ENCODE measurements at regions not wholly inside any gene's neighbourhood (a gene's known extent, or its start where the extent isn't known, plus 50 kb on each side); places are given as distances from the start of the nearest gene placed in this dataset.

DNA sequence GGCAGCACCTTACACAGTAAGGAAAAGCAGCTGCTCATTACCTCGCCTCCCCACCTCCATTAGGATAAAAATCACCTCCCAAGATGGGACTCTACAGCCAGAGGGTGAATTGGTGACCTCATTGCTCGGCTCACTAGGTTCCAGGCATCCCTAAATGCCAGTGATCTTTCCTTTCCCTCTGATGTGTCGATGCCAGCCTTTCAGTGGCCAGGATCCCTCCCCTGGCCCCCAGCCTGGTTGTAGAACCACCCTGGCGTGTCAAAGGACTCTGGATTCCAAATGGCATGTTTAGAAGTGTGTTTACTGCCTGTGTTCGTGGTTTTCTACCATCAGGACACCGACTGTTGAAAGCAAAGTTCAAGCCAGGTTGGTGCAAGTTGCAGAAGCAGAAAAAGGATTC is 72.1 kb upstream of the LYRM9 start:
- TF ChIP-seq, protein P1, sequence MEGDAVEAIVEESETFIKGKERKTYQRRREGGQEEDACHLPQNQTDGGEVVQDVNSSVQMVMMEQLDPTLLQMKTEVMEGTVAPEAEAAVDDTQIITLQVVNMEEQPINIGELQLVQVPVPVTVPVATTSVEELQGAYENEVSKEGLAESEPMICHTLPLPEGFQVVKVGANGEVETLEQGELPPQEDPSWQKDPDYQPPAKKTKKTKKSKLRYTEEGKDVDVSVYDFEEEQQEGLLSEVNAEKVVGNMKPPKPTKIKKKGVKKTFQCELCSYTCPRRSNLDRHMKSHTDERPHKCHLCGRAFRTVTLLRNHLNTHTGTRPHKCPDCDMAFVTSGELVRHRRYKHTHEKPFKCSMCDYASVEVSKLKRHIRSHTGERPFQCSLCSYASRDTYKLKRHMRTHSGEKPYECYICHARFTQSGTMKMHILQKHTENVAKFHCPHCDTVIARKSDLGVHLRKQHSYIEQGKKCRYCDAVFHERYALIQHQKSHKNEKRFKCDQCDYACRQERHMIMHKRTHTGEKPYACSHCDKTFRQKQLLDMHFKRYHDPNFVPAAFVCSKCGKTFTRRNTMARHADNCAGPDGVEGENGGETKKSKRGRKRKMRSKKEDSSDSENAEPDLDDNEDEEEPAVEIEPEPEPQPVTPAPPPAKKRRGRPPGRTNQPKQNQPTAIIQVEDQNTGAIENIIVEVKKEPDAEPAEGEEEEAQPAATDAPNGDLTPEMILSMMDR (IDR thresholded peaks at IDR 0.05) = no peak
- no peak for TF ChIP-seq EZH2phosphoT487 (IDR thresholded peaks at IDR 0.05; ENCODE audit: borderline replicate concordance, low read depth)
- TF ChIP-seq GABPA (IDR thresholded peaks at IDR 0.05; ENCODE audit: low read depth) = no peak
- TF ChIP-seq, protein P2, sequence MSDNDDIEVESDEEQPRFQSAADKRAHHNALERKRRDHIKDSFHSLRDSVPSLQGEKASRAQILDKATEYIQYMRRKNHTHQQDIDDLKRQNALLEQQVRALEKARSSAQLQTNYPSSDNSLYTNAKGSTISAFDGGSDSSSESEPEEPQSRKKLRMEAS (IDR thresholded peaks at IDR 0.05; ENCODE audit: low read depth) = no peak
- no peak for TF ChIP-seq REST (IDR thresholded peaks at IDR 0.05; ENCODE audit: low read depth, low read length)
- TF ChIP-seq MXI1 (IDR thresholded peaks at IDR 0.05; ENCODE audit: low read depth, low read length) = no peak
- TF ChIP-seq GATA2 (CRISPR knock-in tag; IDR thresholded peaks at IDR 0.05) = no peak

All from SK-N-SH (cell line).